ENCODE measurements at regions not wholly inside any gene's neighbourhood (a gene's known extent, or its start where the extent isn't known, plus 50 kb on each side); places are given as distances from the start of the nearest gene placed in this dataset.

DNA sequence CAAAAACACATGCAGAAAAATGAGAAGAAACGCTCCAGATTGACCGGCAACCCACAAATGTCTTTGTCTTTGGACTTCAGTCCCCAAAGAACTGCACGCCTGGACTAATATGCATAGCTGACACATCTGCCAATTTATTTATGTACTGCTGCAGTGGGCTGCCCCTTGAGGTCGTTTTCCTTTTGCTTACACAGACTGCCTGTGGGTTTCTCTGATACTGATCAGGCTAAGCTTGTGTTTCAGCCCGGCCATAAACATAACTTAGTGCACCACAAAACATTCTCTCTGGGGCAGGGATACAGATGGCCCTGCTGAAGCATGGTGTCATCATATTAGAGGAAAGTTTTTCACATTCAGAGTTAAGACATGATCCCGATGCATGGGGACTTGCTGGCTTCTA is 75.4 kb downstream of the NUDT12 start:
- Histone ChIP-seq H3K27ac (ENCODE audit: low read length) (no peak overlapping the region), H3K9me3 (ENCODE audit: control insufficient read depth, insufficient read depth, low read depth, low read length) (no peaks in the 10 kb centered on the region), H3K36me3 (ENCODE audit: control insufficient read depth, insufficient read depth, low read length) (no peaks in the 10 kb centered on the region), H3K4me1 (ENCODE audit: control insufficient read depth, insufficient read depth, low read length) (no peaks in the 10 kb centered on the region), H3K4me3 (ENCODE audit: low read depth in 2 of 2, low read length in 2 of 2) (no peak overlapping the region), H3K27me3 (ENCODE audit: control insufficient read depth, insufficient read depth, low read length) (no peaks in the 10 kb centered on the region)
- in situ Hi-C loops (cut with HindIII; ENCODE audit: low pct_unique_long_range_greater_than_20kb, low sequenced_read_pairs) = no loop called here
- intact Hi-C loops (cut with micrococcal nuclease; ENCODE audit: unreplicated experiment) = no loop called here
- no peak for DNase-seq (ENCODE audit: low read depth, low spot score)
- TF ChIP-seq TCF7L2 (IDR thresholded peaks at IDR 0.05; ENCODE audit: low read depth, low read length) (no peak), POLR2AphosphoS5 (IDR thresholded peaks at IDR 0.05; ENCODE audit: low read depth, low read length) (no peak), SIN3A (IDR thresholded peaks at IDR 0.05; ENCODE audit: borderline replicate concordance, insufficient read depth, low read depth, low read length) (no peak), CTCF (IDR thresholded peaks at IDR 0.05) (no peak)
- TF ChIP-seq, protein P1, sequence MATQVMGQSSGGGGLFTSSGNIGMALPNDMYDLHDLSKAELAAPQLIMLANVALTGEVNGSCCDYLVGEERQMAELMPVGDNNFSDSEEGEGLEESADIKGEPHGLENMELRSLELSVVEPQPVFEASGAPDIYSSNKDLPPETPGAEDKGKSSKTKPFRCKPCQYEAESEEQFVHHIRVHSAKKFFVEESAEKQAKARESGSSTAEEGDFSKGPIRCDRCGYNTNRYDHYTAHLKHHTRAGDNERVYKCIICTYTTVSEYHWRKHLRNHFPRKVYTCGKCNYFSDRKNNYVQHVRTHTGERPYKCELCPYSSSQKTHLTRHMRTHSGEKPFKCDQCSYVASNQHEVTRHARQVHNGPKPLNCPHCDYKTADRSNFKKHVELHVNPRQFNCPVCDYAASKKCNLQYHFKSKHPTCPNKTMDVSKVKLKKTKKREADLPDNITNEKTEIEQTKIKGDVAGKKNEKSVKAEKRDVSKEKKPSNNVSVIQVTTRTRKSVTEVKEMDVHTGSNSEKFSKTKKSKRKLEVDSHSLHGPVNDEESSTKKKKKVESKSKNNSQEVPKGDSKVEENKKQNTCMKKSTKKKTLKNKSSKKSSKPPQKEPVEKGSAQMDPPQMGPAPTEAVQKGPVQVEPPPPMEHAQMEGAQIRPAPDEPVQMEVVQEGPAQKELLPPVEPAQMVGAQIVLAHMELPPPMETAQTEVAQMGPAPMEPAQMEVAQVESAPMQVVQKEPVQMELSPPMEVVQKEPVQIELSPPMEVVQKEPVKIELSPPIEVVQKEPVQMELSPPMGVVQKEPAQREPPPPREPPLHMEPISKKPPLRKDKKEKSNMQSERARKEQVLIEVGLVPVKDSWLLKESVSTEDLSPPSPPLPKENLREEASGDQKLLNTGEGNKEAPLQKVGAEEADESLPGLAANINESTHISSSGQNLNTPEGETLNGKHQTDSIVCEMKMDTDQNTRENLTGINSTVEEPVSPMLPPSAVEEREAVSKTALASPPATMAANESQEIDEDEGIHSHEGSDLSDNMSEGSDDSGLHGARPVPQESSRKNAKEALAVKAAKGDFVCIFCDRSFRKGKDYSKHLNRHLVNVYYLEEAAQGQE (IDR thresholded peaks at IDR 0.05; ENCODE audit: insufficient read depth in 1 of 2, low read depth in 2 of 2, low read length in 1 of 2) = no peak
- POLR2A ChIA-PET = no interaction called here
- CTCF ChIA-PET = no interaction called here
- no TSS peak for BruUV-seq (replicated peaks)
- ATAC-seq = no peak

DNA sequence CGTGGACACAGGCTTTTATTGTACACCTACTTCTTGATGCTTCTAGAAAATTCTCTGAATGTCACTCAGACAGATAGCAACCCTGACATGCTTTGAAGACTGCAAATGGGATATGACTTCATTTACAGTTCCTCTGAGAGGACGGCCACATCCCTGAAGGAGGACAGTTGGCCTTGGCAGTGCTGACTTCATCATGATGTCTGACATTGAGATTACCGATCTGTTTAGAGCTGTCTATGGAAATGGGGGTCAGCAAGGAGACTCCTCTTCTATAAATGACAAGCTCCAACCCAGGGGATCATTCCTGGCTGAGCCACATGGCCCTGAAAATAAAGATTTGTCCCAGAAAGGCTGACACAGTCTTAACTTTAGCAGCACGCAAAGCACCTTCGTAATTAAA is 75.8 kb downstream of the NUDT12 start:
- H3K27ac ChIP-seq (ENCODE audit: low read length) = no peak overlapping the region
- ATAC-seq (no peak), DNase-seq (ENCODE audit: low read depth, low spot score) (no peak)
- H3K36me3 ChIP-seq (ENCODE audit: control insufficient read depth, insufficient read depth, low read length) = no peaks in the 10 kb centered on the region
- POLR2A ChIA-PET = no interaction called here
- no peaks in the 10 kb centered on the region for H3K9me3 ChIP-seq (ENCODE audit: control insufficient read depth, insufficient read depth, low read depth, low read length)
- CTCF ChIA-PET = no interaction called here
- H3K4me3 ChIP-seq (ENCODE audit: low read depth in 2 of 2, low read length in 2 of 2) = no peak overlapping the region
- TF ChIP-seq, protein P1 (IDR thresholded peaks at IDR 0.05; ENCODE audit: insufficient read depth in 1 of 2, low read depth in 2 of 2, low read length in 1 of 2) = no peak
- TF ChIP-seq TCF7L2 (IDR thresholded peaks at IDR 0.05; ENCODE audit: low read depth, low read length) = no peak
- no peak for TF ChIP-seq SIN3A (IDR thresholded peaks at IDR 0.05; ENCODE audit: borderline replicate concordance, insufficient read depth, low read depth, low read length)
- no peak for TF ChIP-seq POLR2AphosphoS5 (IDR thresholded peaks at IDR 0.05; ENCODE audit: low read depth, low read length)
- TF ChIP-seq CTCF (IDR thresholded peaks at IDR 0.05) = no peak
- H3K27me3 ChIP-seq (ENCODE audit: control insufficient read depth, insufficient read depth, low read length) = no peaks in the 10 kb centered on the region
- BruUV-seq (replicated peaks) = no TSS peak
- H3K4me1 ChIP-seq (ENCODE audit: control insufficient read depth, insufficient read depth, low read length) = no peaks in the 10 kb centered on the region
- in situ Hi-C loops (cut with HindIII; ENCODE audit: low pct_unique_long_range_greater_than_20kb, low sequenced_read_pairs) (no loop called here), intact Hi-C loops (cut with micrococcal nuclease; ENCODE audit: unreplicated experiment) (no loop called here)

All from Panc1 (cell line).